Erythroblast (primary cell): ENCODE measurements at regions not wholly inside any gene's neighbourhood (a gene's known extent, or its start where the extent isn't known, plus 50 kb on each side); places are given as distances from the start of the nearest gene placed in this dataset.

Experiments
- DNase-seq, 2 experiments: peaks; one replicate each; lab custom pipeline; 2025; lab: John Stamatoyannopoulos, UW
- GATA1 ChIP-seq: IDR thresholded peaks from 2 replicates; pipeline ENCODE4 v1.6.1; 2011; ENCODE audit warnings: low read depth, mild to moderate bottlenecking, control low read depth, low read length, moderate library complexity
- POLR2A ChIP-seq: IDR thresholded peaks from 2 replicates; pipeline ENCODE4 v1.6.1; 2011; ENCODE audit warnings: mild to moderate bottlenecking, low read length

DNA sequence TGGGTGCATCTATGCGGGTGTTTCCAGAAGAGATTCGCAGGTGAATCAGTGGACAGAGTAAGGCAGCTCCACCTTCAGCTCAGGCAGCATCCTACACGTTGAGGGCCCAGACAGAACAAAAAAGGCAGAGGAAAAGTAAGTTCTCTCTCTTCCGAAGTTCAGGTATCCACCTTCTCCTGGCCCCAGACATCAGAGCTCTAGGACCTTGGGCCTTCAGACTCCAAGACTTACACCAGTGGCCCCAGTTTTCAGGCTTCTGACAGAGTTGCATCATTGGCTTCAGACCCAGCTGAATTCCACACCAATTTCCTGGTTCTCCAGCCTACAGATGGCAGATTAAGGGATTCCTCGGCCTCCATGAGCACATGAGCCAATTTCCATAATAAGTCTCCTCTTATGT lies 102.2 kb upstream of the GPR26 start:
- no peak for DNase-seq
- no peak for TF ChIP-seq POLR2A

DNA sequence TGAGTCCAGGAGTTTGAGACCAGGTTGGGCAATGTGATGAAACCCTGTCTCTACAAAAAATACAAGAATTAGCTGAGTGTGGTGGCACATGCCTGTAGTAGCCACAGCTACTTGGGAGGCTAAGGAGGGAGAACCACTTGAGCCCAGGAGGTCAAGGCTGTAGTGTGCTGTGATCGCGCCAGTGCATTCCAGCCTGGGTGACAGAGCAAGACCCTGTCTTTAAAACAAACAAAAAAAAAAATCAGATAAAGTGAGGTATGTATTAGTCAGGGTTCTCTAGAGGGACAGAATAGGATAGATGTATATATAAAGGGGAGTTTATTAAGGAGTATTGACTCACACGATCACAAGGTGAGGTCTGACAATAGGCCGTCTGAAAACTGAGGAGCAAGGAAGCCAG lies 101.5 kb upstream of the GPR26 start:
- no peak for DNase-seq
- TF ChIP-seq GATA1 (no peak), POLR2A (no peak)

DNA sequence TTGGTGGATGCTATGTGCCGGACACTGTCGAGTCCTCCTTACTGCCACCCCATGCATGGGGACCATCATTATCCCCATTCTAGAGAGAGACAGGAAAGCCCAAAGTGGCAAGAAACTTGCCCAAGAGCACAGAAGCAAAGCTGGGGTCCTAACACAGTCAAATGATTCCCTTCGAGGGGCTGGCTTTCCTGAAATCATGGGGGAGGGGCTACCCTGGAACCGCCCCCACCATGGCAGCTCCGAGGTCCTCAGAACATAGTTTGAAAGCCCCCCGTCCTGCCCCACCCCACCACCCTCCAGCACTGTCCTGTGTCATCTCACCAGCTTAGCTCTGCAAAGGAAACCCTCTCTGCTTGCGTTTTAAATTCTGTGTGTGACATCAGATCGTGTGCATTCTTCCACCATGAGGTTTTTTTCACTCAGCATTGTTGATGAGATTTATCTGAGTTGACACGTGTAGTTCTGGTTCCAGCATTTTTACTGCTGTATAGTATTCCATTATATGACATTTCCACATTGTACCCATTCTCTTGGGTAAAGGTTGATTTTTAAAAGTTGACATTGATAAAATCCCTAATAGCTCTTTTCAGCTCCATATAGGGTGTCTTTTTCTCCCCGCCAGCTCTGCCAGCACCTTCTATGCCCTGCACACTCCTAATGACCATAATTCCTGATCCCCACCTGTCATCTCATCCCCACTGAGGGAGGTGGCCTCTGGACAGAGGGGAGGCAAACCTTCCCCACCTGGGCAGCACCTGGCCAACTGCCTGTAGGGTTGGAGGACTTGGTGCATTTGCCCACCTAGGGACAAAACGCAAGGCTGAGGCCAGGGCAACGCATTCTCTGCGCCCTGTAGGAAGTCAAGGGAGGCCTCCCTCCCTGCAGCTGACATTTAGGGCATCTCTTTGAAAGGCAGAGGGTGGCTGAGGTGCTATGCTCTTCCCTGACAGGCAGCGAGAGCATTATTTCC lies 100.2 kb upstream of the GPR26 start:
- no peak for TF ChIP-seq GATA1
- no peak for TF ChIP-seq POLR2A
- DNase-seq = no peak

DNA sequence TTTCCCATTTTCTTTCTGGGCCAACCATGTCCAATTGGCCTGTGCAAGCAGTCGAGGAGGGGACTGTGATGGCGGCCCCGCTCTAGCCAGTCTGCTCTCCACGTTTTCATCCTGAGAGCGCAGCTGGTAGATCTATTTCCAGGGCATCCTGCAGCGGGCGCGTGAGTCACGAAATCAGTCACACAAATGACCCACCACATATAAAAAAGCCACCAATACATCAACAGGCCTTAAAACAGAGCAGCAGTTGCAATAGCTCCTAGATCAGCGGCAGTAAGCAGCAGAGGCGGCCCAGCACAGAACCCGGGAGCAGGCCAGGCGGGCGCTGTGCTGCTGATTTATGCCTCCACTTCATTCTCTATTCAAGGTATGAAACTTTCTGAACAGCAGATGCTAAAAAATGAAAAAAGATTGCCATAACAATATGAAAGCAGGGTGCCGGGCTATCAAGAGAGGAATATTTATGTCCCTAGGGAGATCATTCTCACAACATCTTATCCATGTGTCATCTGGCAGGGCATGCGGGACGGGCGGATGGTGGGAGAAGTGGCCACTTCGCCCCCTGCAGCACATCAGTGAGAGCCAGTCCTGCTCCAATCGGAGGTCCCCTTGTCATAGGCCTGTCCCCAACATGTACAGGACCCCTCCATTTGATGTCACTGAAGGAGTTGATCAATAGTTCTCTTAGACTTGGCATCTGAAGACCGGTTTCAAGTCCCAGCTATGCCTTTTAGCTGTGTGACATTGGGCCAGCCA lies 98.0 kb upstream of the GPR26 start:
- TF ChIP-seq GATA1 (no peak), POLR2A (no peak)
- no peak for DNase-seq

DNA sequence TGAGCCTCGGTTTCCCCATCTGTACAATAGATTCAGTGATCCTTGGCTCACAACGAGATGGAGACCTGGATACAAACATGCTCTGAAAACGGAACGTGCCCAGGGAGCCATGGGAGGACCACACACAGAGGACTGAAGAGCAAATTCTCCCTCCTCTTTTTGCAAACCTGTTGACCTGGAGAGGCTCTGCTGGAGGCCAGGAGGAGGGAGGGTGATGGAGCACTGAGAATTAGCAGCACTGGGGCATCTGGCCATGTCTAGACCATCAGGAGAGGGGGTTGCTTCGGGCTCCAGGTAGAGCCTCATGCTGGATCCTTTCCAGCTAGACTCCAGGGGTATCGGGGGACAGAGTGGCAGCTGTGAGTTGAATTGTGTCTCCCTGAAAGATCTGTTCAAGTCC lies 97.4 kb upstream of the GPR26 start:
- no peak for TF ChIP-seq GATA1
- no peak for DNase-seq

DNA sequence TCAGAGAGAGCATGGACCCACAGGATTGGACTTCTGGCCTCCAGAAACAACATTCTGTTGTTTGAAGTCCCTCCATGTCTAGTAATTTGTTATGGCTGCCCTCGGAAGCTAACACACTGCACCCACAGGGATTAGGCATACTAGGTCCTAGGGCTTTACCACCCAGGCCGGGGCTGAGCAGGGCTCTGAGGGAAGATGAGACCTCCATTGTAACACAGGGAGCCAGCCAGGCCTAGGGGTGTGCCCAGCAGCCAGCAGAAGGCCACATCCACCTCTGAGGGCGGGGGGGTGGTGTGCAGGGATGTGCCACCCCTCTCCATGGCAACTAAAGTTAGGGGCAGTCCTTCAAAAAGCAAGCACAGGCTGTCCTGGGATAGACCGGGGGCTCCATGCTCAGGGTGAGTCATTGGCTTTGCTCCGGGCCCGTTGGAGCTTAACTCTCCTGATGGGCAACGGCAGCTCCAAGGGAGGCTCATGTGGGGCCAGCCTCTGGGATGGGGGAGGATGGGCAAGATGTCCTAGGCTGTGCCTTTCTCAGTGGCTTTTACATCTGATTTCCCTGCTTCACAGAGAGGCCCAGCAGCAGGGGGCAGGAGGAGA lies 96.6 kb upstream of the GPR26 start:
- no peak for DNase-seq
- TF ChIP-seq POLR2A (no peak), GATA1 (no peak)

DNA sequence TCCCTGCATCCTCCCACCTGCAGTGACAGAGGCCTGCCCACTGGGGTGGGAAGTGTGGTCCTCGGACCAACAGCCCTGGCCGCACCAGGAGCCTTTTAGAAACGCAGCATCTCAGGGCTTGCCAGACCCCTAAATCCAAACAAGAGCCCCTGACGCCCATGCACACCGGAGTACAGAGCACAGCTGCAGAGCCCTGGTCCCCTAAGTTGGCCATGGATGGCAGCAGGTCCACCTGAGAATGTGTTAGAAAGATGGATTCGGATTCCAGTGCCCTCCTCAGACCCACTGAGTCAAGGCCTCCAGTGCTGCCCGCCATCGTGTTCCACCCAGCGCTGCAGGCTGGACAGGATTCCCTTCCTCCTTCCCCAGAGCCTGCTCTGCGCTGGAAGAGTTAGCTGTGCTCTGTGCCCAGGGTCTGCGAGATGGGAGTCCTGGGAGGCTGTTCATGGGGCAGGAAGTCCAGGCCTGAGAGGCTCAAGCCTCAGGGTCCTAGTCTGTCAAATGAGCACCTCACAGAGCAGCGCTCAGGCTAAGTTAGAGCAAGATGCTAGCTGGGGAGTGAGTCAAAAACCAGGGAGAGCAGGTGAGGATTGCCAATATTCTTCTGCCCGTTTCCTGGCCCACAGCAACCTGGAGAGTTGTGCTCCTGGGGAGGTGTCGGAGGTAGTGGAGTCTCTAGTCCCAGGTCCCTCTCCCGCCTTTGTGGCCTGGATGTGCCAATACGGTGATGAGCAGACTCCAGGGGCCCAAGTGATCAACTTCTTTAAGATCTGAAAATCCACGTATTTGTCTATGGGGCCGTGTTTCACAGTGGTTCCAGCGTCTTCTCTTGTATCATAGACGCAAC lies 95.9 kb upstream of the GPR26 start:
- TF ChIP-seq GATA1 = no peak
- TF ChIP-seq POLR2A = no peak
- no peak for DNase-seq

DNA sequence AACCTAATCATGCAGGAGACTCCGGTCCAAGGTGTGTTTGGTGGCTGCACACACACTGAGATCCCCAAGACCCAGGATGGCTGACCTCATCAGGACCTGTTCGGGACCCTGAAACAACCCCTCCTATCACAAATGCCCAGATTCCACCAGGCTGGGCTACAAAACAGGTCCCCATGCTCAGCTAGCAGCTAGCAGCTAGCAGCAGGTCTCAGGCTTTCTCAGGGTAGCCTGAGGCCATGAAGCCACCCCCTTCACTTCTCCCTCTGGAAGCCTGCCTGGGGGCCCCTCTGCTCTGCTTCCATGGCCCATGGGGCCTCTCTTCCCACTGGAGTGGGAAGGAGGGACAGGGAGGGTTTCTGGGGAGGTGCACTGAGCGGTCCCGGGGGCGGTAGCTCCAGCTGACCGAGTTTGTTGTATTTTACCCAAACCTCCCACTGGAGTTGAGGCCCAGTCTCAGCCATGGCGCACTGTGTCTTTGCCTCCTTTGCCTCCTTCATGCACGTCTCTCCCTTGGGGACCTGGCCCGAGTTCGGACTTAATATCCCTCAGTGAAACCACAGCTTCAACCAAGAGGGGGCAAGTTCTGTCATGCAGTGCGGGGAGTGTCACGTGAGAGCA lies 95.1 kb upstream of the GPR26 start:
- no peak for DNase-seq
- TF ChIP-seq POLR2A = no peak
- no peak for TF ChIP-seq GATA1

DNA sequence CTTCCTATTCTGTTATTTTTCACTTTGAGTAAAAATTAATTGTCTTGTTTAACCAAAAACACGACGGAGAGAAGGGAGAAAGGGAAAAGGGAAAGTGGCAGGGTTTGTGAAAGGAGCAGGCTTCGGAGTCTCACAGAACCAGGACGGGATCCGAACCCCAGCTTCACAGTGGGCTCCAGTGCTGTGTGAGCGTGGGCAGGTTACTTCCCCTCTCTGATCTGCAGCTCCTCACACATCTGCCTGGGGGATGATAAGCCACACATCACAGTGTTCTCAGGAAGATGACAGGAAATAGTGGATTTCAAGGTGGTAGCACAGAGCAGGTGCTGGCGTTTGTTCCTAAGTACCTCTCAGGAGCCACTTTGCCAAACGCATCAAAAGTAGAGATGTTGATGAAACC lies 94.2 kb upstream of the GPR26 start:
- DNase-seq = no peak
- no peak for TF ChIP-seq POLR2A
- TF ChIP-seq GATA1 = no peak

DNA sequence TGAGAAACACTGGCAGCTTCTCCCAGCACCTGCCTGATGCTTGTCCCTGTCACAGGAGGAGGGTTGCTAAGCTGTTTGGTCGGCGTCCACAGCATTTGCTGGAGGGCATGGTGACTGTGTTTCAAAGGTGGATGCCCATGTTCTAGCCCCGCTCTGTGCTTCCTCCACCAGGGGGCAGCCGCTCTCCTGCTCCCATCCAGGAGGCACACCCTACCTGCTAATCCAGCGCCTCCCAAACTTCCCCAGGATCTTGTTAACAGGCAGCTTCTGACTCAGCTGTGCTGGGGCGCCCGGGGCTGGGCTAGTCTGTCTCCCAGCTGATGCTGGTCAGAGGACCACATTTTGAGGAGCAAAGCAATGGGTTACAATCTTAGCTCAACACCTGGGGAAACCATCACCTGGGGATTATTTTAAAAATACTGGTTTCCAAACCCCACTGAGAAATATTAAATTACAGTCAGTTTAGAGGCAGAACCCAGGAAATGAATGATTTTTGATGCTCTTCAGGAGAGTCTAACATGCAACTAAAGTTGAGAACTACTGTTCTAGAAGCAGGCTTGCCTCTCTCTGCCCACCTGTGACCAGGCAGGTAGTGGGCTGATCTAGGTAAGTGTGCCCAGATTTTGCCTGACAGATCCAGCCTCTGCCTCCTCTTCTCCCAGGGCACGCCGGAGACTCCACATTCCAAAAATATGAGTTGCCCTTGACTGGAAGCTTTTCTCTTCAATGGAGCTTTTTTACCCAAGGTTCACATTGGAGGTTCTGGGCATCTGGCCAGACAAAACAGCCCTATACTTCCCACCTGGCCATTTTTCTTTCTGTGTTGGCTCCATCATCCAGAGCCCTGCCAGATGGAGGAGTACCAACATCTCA lies 92.7 kb upstream of the GPR26 start:
- TF ChIP-seq POLR2A (no peak), GATA1 (no peak)
- peak; percentile 22 to 60 for DNase-seq

DNA sequence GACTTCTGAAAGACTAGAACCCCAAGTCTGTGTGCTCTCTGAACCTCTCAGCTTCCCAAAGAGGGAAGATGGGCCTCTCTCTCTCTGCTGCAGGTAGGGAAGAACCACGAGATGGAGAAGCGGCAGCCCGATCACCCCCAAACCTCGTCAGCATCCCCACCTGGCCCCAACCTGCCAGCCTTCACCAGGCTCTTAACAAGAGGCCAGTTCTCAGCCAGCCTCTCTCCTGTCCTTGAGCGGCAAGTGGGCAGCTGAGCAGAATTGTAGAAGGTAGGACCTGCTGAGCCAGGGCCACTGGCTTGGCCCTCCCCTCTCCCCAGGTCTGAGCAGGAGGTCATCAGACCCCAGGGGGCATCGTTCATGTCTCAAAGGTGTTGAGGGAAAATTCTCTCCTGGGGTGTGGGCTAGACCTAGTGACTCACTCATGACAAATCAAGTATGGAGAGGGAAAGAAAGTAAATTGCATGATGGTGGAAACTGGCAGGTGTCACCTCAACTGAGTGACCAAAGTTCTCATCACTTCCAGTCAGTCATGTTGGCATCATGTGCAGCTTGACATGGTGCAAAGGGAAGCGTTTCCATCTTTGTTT lies 92.0 kb upstream of the GPR26 start:
- TF ChIP-seq GATA1 (no peak), POLR2A (no peak)
- no peak for DNase-seq

DNA sequence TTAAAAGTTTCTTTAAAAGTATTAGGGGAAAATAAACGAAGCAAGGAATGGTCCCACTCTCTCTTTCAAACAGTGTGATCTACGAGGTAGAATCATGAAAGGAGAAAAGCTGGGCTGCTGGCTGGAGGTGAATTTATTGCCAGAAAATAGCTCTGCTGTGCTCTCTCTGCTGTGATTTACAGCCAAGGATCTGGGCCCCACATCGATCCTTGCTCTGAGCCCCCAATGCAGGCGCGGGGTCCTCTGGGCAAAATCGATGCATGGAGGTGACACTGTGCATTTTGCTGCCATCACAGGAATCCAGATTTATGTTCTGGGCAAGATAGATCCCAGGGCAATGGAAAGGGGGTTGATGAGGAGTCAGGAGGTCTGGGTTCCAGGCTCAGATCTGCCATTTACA lies 91.0 kb upstream of the GPR26 start:
- TF ChIP-seq POLR2A (no peak), GATA1 (no peak)
- DNase-seq = no peak

DNA sequence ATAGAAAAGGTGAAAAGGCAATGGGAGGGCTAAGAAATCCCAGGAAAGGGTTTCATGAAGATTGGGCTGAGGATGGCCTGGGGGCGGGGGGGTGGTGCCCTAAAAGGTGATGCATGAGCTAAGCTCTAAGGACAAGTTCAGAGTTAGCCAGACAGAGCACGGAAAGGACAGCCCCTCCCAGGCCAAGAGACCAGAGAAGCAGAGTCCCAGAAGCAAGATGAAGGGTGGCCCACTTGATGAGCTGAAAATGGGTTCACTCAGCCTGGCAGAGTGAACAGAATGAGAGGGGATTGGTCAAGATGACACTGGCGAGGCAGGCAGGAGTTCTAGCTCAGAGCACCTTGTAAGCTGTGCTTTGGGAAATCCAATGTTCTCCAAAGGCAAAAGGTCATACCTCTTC lies 89.4 kb upstream of the GPR26 start:
- no peak for TF ChIP-seq POLR2A
- no peak for DNase-seq
